Ascending aorta (tissue), 2 donors: ENCODE measurements at regions not wholly inside any gene's neighbourhood (a gene's known extent, or its start where the extent isn't known, plus 50 kb on each side); places are given as distances from the start of the nearest gene placed in this dataset.

Experiments
- DNase-seq, 2 donors: peaks; one replicate each; pipeline ENCODE4 v3.0.0-alpha.2; 2019; ENCODE audit warnings: low spot score in 2 of 2
- H3K27ac ChIP-seq, 2 donors: fragments of 200-600 bp; sonication (generic); one replicate each; pipeline ENCODE4 v1.5.1; 2016 to 2017; ENCODE audit warnings: mild to moderate bottlenecking in 1 of 2
- H3K27me3 ChIP-seq: fragments of 200-600 bp; sonication (generic); one replicate; pipeline ENCODE4 v1.5.1; 2017
- H3K36me3 ChIP-seq, 2 donors: fragments of 200-600 bp; sonication (generic); one replicate each; pipeline ENCODE4 v1.5.1; 2016
- H3K4me1 ChIP-seq, 2 donors: fragments of 200-600 bp; sonication (generic); one replicate each; pipeline ENCODE4 v1.5.1; 2016 to 2017; ENCODE audit warnings: mild to moderate bottlenecking in 1 of 2
- H3K4me3 ChIP-seq, 2 donors: fragments of 200-600 bp; sonication (generic); one replicate each; pipeline ENCODE4 v1.5.1; 2016 to 2017; ENCODE audit warnings: mild to moderate bottlenecking in 1 of 2
- H3K9me3 ChIP-seq, 2 donors: fragments of 200-600 bp; sonication (generic); one replicate each; pipeline ENCODE4 v1.5.1; 2016
- CTCF ChIP-seq, 3 experiments: fragments of 200-600 bp in 2 of 3; fragments of 450-650 bp in 1 of 3; sonication (generic) in 2 of 3; IDR thresholded peaks; one replicate each; pipeline ENCODE4 v1.5.1; 2016 to 2019; ENCODE audit warnings: antibody characterized with exemption in 3 of 3, mild to moderate bottlenecking in 1 of 3, moderate library complexity in 1 of 3
- intact Hi-C: fragments of 100-400 bp; cut with DNase I; formaldehyde crosslinking; loops from one replicate; pipeline ENCODE4 v1.15.1; 2023

GRCh38 chr20:50329981-50330503 lies 139.4 kb downstream of the CEBPB start:
- Histone ChIP-seq H3K4me3 (no peak overlapping the region), H3K27ac (no peak overlapping the region), H3K27me3 (no peaks in the 10 kb centered on the region), H3K36me3 (no peaks in the 10 kb centered on the region), H3K4me1 (no peaks in the 10 kb centered on the region), H3K9me3 (no peaks in the 10 kb centered on the region)
- TF ChIP-seq CTCF (IDR thresholded peaks at IDR 0.05), result no peak
- intact Hi-C loops, result no loop called here
- DNase-seq, result no peak

- Histone ChIP-seq H3K4me3 (no peak overlapping the region), H3K27ac (no peak overlapping the region), H3K27me3 (no peaks in the 10 kb centered on the region), H3K4me1 (no peaks in the 10 kb centered on the region), H3K9me3 (no peaks in the 10 kb centered on the region), H3K36me3 (no peaks in the 10 kb centered on the region)
- TF ChIP-seq CTCF (IDR thresholded peaks at IDR 0.05), result no peak
- intact Hi-C loops, result no loop called here
- DNase-seq, result no peak
Measured at GRCh38 chr20:50330504-50331313, 140.1 kb downstream of the CEBPB start.

- DNase-seq, result no peak
- Histone ChIP-seq H3K36me3 (no peaks in the 10 kb centered on the region), H3K4me3 (no peak overlapping the region), H3K27ac (no peak overlapping the region), H3K27me3 (no peaks in the 10 kb centered on the region), H3K9me3 (no peaks in the 10 kb centered on the region), H3K4me1 (no peaks in the 10 kb centered on the region)
- TF ChIP-seq CTCF (IDR thresholded peaks at IDR 0.05), result no peak
- intact Hi-C loops, result no loop called here
Measured at GRCh38 chr20:50331469-50332363, 141.1 kb downstream of the CEBPB start.

- H3K27ac ChIP-seq, result no peak overlapping the region
- no peaks in the 10 kb centered on the region for H3K4me1 ChIP-seq
- H3K27me3 ChIP-seq, result no peaks in the 10 kb centered on the region
- intact Hi-C loops, result no loop called here
- DNase-seq, result no peak
- H3K4me3 ChIP-seq, result no peak overlapping the region
- no peaks in the 10 kb centered on the region for H3K9me3 ChIP-seq
- H3K36me3 ChIP-seq, result no peaks in the 10 kb centered on the region
- no peak for TF ChIP-seq CTCF (IDR thresholded peaks at IDR 0.05)
Measured at GRCh38 chr20:50332491-50332980, 141.9 kb downstream of the CEBPB start.

- H3K27me3 ChIP-seq, result no peaks in the 10 kb centered on the region
- H3K36me3 ChIP-seq, result no peaks in the 10 kb centered on the region
- no peak for DNase-seq
- H3K4me1 ChIP-seq, result no peaks in the 10 kb centered on the region
- TF ChIP-seq CTCF (IDR thresholded peaks at IDR 0.05), result no peak
- no peak overlapping the region for H3K4me3 ChIP-seq
- no peaks in the 10 kb centered on the region for H3K9me3 ChIP-seq
- intact Hi-C loops, result no loop called here
- H3K27ac ChIP-seq, result no peak overlapping the region
Measured at GRCh38 chr20:50333131-50333670, 142.6 kb downstream of the CEBPB start.
